Left kidney (tissue), 1 donor: ENCODE measurements at regions not wholly inside any gene's neighbourhood (a gene's known extent, or its start where the extent isn't known, plus 50 kb on each side); places are given as distances from the start of the nearest gene placed in this dataset.
"Not testable (repeated sequence)": the region's sequence is repeated elsewhere in the genome, so short reads cannot be mapped to it uniquely, and the experiment has no call there.

Experiments used
- DNase-seq: peaks from one replicate; pipeline ENCODE4 v3.0.0-alpha.2; 2013

GRCh38 chr10:8173866-8174243 is 119.4 kb downstream of the GATA3 start:
- DNase-seq: no peak

DNA sequence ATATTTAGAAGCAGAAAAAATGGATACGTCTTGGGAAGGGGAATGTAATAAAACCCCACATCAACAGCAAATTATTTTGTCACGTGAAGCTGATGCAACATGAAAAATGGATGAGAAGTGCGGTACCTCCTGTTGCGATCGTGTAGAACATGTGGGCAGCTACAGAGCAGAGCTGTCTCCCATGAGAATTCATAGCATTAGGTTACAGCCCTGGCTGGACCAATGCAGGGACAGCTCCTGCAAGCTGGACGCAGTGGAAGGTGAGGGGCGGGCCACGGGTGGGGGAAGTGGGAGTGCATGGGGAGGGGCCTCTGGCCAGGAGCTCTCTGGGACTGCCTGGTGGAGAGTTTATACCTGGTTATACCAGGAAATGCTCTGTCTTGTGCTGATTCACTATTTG is 120.3 kb downstream of the GATA3 start:
- DNase-seq: peak; percentile 32

- not testable (repeated sequence) for DNase-seq
Measured at GRCh38 chr10:8177526-8177925, 123.0 kb downstream of the GATA3 start.

DNA sequence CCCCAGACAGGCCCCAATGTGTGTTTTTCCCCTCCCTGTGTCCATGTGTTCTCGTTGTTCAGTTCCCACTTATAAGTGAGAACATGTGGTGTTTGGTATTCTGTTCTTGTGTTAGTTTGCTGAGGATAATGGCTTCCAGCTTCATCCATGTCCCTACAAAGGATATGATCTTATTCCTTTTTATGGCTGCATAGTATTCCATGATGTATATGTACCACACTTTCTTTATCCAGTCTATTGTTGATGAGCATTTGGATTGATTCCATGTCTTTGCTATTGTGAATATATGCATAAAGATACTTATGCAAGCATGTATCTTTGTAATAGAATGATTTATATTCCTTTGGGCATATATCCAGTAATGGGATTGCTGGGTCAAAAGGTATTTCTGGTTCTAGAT is 125.3 kb downstream of the GATA3 start:
- DNase-seq: not testable (repeated sequence)

DNA sequence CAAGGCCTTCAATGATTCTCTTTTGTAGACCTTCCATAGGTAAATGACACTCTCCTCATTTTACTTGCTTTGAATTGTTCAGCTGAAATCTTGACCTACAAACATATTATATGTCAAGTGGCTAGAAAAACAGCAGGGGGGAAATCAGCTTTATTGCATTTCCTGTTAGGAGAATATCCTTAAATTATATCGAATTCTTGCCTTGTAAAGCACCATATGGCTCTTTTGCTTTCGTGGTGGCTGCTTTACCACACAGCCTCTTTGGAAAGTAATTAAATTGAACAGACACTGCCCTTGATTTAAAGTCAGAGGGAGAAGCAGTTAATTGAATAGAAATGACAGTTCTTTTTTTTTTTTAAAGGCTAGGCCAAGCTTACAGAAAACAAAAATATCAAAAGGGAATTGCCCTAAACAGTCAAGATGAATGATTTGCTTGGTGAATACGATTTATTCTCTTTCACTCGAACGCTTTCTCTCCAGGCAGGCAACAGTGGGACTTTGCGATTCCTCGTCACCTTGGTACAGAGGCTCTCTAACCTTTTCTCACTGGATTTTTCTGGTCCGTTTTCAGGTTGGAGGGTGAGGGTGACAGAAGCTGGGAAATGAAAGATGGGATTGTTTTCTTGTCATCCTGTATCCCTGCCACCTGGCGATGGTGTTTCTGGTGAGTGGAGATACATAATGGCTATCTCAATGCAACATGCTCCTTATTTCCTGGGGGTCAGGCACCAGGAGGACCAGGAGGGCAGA is 126.0 kb downstream of the GATA3 start:
- DNase-seq: no peak

DNA sequence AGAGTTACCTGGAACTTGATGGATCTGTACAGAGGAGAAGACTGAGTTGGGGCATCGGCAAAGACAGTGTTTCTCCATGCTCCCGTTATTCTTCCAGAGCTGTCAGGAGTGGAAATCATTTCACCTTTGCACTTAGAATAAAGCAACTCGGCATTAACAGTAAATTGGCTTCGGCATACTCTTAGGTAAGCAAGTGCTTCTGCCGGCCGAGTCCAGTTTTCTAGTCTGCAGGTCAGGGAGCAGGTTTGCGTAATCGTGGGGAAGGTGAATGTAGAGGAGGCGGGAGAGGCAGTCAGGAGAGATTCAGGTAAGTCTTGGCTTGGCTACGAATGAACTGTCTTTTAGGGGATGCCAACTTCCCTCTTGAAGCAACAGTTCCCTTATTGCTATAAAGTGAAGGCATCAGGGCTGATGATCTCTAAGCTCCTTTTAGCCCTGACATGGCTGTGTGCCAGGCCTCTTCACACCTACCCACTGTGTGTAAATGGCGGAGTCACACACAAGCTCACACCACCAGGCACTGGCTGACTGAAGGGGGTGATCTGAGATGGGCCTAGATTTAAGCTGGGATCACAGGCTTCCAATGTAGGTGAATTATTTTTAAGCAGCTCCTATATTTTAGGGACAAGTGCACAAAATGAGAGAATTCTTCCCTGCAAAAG is 127.1 kb downstream of the GATA3 start:
- DNase-seq: no peak

GRCh38 chr10:8182806-8183205 is 128.3 kb downstream of the GATA3 start:
- no peak for DNase-seq

DNA sequence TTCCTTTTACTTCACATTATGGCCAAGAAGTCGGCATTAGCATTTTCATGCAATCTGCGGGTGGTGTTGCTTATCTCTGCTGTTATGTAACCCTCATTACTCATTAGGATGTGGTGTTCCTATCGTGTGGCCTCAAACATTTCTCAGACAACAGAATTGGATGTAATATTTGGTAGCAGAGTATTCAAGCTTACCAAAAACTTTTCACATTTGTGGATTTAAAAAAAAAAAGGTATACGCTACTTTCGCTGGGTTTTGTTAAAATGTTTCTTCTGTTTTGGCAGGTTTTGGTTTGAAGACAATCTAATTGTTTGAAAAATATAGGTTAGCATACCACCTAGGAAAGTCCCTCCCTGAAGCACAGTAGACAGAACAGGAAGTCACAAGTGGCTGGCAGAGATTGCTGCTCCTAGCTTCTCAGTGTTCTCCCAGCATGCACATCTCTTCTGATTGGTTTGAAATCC is 128.8 kb downstream of the GATA3 start:
- no peak for DNase-seq

- DNase-seq: no peak
Measured at GRCh38 chr10:8187171-8187666, 132.7 kb downstream of the GATA3 start.

GRCh38 chr10:8189458-8189857 is 135.0 kb downstream of the GATA3 start:
- no peak for DNase-seq

DNA sequence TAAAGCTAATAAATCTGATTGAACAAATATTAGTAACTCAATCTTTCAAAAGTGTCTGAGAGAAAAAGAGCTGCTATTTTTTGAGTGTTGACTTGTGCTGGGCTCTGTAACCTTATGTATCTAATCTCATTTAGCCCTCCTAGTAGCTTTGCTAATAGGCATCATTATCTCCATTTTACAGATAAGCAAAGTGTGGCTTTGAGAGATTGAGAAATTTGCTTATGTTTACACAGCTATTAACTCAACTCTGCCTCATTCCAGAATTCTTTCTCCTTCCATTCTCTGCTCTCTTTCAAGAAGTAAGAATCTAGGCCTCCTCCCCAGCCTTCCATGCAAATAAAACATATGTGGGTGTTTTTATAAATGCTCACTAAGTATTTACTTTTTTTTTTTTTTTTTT is 137.8 kb downstream of the GATA3 start:
- no peak for DNase-seq

- DNase-seq: no peak
Measured at GRCh38 chr10:8193546-8193945, 139.1 kb downstream of the GATA3 start.

GRCh38 chr10:8194050-8194449 is 139.6 kb downstream of the GATA3 start:
- no peak for DNase-seq

GRCh38 chr10:8206882-8207281 is 152.4 kb downstream of the GATA3 start:
- DNase-seq: no peak

GRCh38 chr10:8211631-8212030 is 157.1 kb downstream of the GATA3 start:
- DNase-seq: no peak

- DNase-seq: no peak
Measured at GRCh38 chr10:8213735-8214134, 159.2 kb downstream of the GATA3 start.

DNA sequence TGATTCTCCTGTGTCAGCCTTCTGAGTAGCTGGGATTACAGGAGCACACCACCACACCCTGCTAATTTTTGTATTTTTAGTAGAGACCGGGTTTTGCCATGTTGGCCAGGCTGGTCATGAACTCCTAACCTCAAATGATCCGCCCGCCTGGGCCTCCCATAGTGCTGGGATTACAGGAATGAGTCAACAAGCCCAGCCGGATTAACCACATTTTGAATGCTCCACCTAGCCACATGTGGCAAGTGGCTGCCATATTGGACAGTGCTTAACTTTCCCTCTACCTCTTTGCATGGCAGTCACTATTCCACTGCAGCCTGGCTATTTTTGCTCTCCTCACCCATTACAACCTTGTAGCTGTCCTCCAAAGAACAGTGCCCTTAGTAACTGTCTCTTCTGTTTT is 160.1 kb downstream of the GATA3 start:
- DNase-seq: no peak

- DNase-seq: no peak
Measured at GRCh38 chr10:8216893-8217292, 162.4 kb downstream of the GATA3 start.

- peak; percentile 5 for DNase-seq
Measured at GRCh38 chr10:8221451-8221850, 167.0 kb downstream of the GATA3 start.

DNA sequence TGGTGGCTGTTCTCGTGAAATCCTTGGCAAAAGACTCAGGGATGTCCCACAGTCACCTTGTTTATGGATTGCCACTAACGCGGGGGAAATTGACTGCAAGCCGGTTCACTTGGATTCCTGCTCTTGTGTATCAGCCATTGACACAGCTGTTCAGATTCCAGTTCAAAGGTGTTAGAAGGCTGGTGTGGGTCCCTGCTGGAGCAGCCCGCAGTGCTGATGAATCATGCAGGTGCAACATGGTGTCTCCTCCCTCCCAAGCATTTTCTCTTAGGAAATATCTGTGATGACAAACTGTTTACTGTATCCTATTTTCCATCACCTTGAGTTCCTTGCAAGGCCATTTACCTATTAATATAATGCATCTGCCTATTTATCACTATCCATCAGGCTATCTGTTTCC is 170.1 kb downstream of the GATA3 start:
- DNase-seq: no peak

GRCh38 chr10:8225187-8225586 is 170.7 kb downstream of the GATA3 start:
- DNase-seq: no peak

DNA sequence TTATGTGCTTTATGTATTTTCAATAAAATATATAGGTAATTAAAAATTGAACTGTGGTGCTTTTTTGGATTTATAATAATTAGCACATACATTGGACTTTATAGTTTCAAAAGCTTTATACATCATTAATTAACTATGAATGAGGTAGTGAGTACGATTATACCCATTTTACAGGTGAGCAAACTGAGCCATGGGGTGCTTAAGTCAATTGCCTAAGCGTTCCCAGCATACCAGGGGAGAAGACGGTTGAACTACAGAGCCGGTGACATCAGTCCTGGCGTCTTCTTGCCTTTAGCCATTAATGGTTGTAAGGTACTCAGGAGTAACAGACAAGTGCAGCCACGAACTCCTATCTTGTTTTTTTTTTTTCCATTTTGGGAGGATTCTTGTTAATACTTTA is 172.8 kb downstream of the GATA3 start:
- no peak for DNase-seq

DNA sequence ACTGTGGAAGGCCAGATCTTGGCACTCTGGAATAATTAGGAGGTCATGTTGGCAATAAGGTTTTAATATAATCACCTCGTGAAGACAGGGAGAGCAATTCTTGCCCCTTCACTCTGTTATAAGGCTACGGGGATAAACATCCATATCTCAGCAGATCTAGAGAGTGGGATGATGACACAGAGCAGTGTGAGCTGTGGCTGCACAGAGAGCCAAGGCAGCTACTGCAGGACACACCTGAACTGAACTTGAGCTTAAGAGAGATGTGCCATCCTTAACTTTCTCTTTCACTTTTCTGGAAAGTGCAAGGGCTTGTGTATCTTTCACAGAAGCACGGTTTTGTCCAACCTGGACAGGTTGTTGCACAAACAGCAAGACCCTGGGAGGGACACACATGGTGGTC is 174.7 kb downstream of the GATA3 start:
- no peak for DNase-seq

- no peak for DNase-seq
Measured at GRCh38 chr10:8230902-8231301, 176.4 kb downstream of the GATA3 start.
